ENCODE measurements at regions not wholly inside any gene's neighbourhood (a gene's known extent, or its start where the extent isn't known, plus 50 kb on each side); places are given as distances from the start of the nearest gene placed in this dataset.

GRCh38 chr2:133843551-133843950, 275.3 kb upstream of the NCKAP5 start:
- no peak overlapping the region for H4K5ac ChIP-seq (ENCODE audit: insufficient read length, low read depth, low read length)
- H2BK15ac ChIP-seq (ENCODE audit: low read depth, low read length) = no peak overlapping the region
- no peak overlapping the region for H3K18ac ChIP-seq (ENCODE audit: insufficient read length, low read depth, low read length)
- no peak overlapping the region for H4K8ac ChIP-seq (replicated peaks; ENCODE audit: insufficient read length, low read depth, low read length)
- H2AK5ac ChIP-seq (ENCODE audit: insufficient read length, low read length) = no peak overlapping the region
- H3K9ac ChIP-seq (ENCODE audit: extremely low read depth, insufficient read length, low read length) = no peak overlapping the region
- H3K9me3 ChIP-seq (ENCODE audit: control insufficient read depth, low read depth, low read length) = no peaks in the 10 kb centered on the region
- H2AFZ ChIP-seq (ENCODE audit: low read length) = no peak overlapping the region
- no peaks in the 10 kb centered on the region for H3K27me3 ChIP-seq (ENCODE audit: insufficient read depth, low read length)
- Mint-ChIP-seq H3K4me1 (peaks cover 9 to 15% of the 10 kb centered on the region in 2 experiments), H3K36me3 (ENCODE audit: insufficient read depth in 1 of 3, low read depth in 3 of 3) (no peaks in the 10 kb centered on the region), H3K27me3 (ENCODE audit: low read depth) (peaks cover 3% of the 10 kb centered on the region), H3K4me3 (no peak overlapping the region), H3K9me3 (no peaks in the 10 kb centered on the region), H3K27ac (no peak overlapping the region)
- H3T11ph ChIP-seq (ENCODE audit: low read length) = no peak overlapping the region
- no peak overlapping the region for H2BK20ac ChIP-seq (ENCODE audit: low read depth, low read length, poor library complexity, severe bottlenecking)
- H3K14ac ChIP-seq (ENCODE audit: insufficient read depth, low read length) = no peak overlapping the region
- no peak overlapping the region for H4K91ac ChIP-seq (ENCODE audit: insufficient read length, low read depth, low read length)
- no peaks in the 10 kb centered on the region for H3K4me1 ChIP-seq (ENCODE audit: insufficient read depth, low read length)
- H3K4ac ChIP-seq (ENCODE audit: low read depth, low read length) = no peak overlapping the region
- no peak for TF ChIP-seq CTCF (conservative IDR thresholded peaks at IDR 0.05)
- DNase-seq = no peak
- no peak overlapping the region for H3K4me2 ChIP-seq (ENCODE audit: insufficient read depth, insufficient read length, low read length)
- no peak overlapping the region for H3K23ac ChIP-seq (ENCODE audit: insufficient read length, low read depth, low read length)
- H3K27ac ChIP-seq (ENCODE audit: insufficient read length, low read depth, low read length) = no peak overlapping the region
- no peak overlapping the region for H2BK12ac ChIP-seq (ENCODE audit: insufficient read length, low read depth, low read length)
- no peaks in the 10 kb centered on the region for H3K23me2 ChIP-seq (ENCODE audit: insufficient read length, low read depth, low read length, poor library complexity, severe bottlenecking)
- no CpG with 5 or more reads among the region's 6 CpGs for WGBS (ENCODE audit: extremely low coverage, insufficient read length, low lambda C conversion rate)
- H2BK5ac ChIP-seq (ENCODE audit: insufficient read length, low read length) = no peak overlapping the region
- no peaks in the 10 kb centered on the region for H3K79me2 ChIP-seq (ENCODE audit: insufficient read depth, low read length)
- no peak overlapping the region for H2BK120ac ChIP-seq (ENCODE audit: low read depth, low read length, poor library complexity, severe bottlenecking)
- H3K56ac ChIP-seq (ENCODE audit: insufficient read length, low read depth, low read length) = no peak overlapping the region
- no peaks in the 10 kb centered on the region for H4K20me1 ChIP-seq (ENCODE audit: control insufficient read depth, insufficient read depth, insufficient read length)
- H3K79me1 ChIP-seq (ENCODE audit: insufficient read depth, low read depth, low read length, poor library complexity, severe bottlenecking) = no peaks in the 10 kb centered on the region
